Ishikawa (cell line): ENCODE measurements at regions not wholly inside any gene's neighbourhood (a gene's known extent, or its start where the extent isn't known, plus 50 kb on each side); places are given as distances from the start of the nearest gene placed in this dataset.

ENCODE experiments used
- CEBPB ChIP-seq: IDR thresholded peaks from 2 replicates; pipeline ENCODE4 v1.6.1; 2012
- CREB1 ChIP-seq: IDR thresholded peaks from 2 replicates; pipeline ENCODE4 v1.6.1; 2012; ENCODE audit warnings: low read depth
- EP300 ChIP-seq: IDR thresholded peaks from 2 replicates; pipeline ENCODE4 v1.6.1; 2012; ENCODE audit warnings: borderline replicate concordance
- FOXM1 ChIP-seq: IDR thresholded peaks from 2 replicates; pipeline ENCODE4 v1.6.1; 2012; ENCODE audit warnings: low read depth, borderline replicate concordance
- NFIC ChIP-seq: IDR thresholded peaks from 2 replicates; pipeline ENCODE4 v1.6.1; 2012
- RAD21 ChIP-seq: IDR thresholded peaks from 2 replicates; pipeline ENCODE4 v1.6.1; 2012; ENCODE audit warnings: low read depth
- TAF1 ChIP-seq: IDR thresholded peaks from 2 replicates; pipeline ENCODE4 v1.6.1; 2012; ENCODE audit warnings: low read depth, mild to moderate bottlenecking
- TEAD4 ChIP-seq: IDR thresholded peaks from 2 replicates; pipeline ENCODE4 v1.6.1; 2012
- YY1 ChIP-seq: IDR thresholded peaks from 2 replicates; pipeline ENCODE4 v1.6.1; 2012; ENCODE audit warnings: low read depth
- ZBTB7A ChIP-seq: IDR thresholded peaks from 2 replicates; pipeline ENCODE4 v1.6.1; 2012; ENCODE audit warnings: low read depth
- TF ChIP-seq, protein P1 (sequence below): IDR thresholded peaks from 2 replicates; pipeline ENCODE4 v1.6.1; 2012
- TF ChIP-seq, protein P2 (sequence below): IDR thresholded peaks from 2 replicates; pipeline ENCODE4 v1.6.1; 2012; ENCODE audit warnings: low read depth, mild to moderate bottlenecking
- TF ChIP-seq, protein P3 (sequence below): IDR thresholded peaks from 2 replicates; pipeline ENCODE4 v1.6.1; 2012

DNA sequence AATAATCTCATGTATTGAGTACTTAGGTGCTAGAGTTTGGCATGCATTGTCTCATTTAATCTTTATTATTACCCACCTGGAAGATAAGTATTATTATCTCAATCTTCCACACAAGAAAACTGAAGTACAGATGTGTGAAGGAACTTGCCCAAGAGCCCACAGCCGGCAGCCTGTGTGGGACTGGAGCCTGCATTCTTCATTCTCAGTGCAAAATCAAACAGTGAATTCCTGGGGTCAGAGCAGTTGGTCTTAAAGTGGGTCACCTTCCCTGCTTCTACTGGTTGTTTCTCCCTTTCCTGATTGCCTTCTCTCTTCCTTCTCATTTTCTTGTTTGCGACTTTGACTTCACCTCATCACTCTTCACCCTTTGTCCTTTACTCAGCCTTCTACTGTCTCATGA, 144.7 kb upstream of the LYZL1 start:
- TF ChIP-seq EP300: no peak
- TF ChIP-seq CEBPB: no peak
- no peak for TF ChIP-seq NFIC
- TF ChIP-seq TAF1: no peak
- TF ChIP-seq RAD21: no peak
- TF ChIP-seq, protein P1, sequence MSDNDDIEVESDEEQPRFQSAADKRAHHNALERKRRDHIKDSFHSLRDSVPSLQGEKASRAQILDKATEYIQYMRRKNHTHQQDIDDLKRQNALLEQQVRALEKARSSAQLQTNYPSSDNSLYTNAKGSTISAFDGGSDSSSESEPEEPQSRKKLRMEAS: no peak
- no peak for TF ChIP-seq YY1
- TF ChIP-seq CREB1: no peak
- TF ChIP-seq, protein P2, sequence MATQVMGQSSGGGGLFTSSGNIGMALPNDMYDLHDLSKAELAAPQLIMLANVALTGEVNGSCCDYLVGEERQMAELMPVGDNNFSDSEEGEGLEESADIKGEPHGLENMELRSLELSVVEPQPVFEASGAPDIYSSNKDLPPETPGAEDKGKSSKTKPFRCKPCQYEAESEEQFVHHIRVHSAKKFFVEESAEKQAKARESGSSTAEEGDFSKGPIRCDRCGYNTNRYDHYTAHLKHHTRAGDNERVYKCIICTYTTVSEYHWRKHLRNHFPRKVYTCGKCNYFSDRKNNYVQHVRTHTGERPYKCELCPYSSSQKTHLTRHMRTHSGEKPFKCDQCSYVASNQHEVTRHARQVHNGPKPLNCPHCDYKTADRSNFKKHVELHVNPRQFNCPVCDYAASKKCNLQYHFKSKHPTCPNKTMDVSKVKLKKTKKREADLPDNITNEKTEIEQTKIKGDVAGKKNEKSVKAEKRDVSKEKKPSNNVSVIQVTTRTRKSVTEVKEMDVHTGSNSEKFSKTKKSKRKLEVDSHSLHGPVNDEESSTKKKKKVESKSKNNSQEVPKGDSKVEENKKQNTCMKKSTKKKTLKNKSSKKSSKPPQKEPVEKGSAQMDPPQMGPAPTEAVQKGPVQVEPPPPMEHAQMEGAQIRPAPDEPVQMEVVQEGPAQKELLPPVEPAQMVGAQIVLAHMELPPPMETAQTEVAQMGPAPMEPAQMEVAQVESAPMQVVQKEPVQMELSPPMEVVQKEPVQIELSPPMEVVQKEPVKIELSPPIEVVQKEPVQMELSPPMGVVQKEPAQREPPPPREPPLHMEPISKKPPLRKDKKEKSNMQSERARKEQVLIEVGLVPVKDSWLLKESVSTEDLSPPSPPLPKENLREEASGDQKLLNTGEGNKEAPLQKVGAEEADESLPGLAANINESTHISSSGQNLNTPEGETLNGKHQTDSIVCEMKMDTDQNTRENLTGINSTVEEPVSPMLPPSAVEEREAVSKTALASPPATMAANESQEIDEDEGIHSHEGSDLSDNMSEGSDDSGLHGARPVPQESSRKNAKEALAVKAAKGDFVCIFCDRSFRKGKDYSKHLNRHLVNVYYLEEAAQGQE: no peak
- TF ChIP-seq TEAD4: no peak
- TF ChIP-seq ZBTB7A: no peak
- TF ChIP-seq, protein P3, sequence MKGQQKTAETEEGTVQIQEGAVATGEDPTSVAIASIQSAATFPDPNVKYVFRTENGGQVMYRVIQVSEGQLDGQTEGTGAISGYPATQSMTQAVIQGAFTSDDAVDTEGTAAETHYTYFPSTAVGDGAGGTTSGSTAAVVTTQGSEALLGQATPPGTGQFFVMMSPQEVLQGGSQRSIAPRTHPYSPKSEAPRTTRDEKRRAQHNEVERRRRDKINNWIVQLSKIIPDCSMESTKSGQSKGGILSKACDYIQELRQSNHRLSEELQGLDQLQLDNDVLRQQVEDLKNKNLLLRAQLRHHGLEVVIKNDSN: no peak
- TF ChIP-seq FOXM1: no peak
